K562 (cell line): ENCODE measurements at regions not wholly inside any gene's neighbourhood (a gene's known extent, or its start where the extent isn't known, plus 50 kb on each side); places are given as distances from the start of the nearest gene placed in this dataset.

Experiments used
- CHD2 ChIP-seq: IDR thresholded peaks from 2 replicates; pipeline ENCODE4 v1.6.1; 2011; ENCODE audit warnings: low read depth, low read length
- E2F6 ChIP-seq, 2 experiments: IDR thresholded peaks; 2 replicates each; pipeline ENCODE4 v1.6.1; 2011; ENCODE audit warnings: borderline replicate concordance in 1 of 2, control low read depth in 1 of 2, low read depth in 1 of 2, low read length in 1 of 2, mild to moderate bottlenecking in 1 of 2, mixed read lengths in 1 of 2, moderate library complexity in 1 of 2; ENCODE audit not compliant: insufficient read depth in 1 of 2, insufficient read length in 1 of 2, poor library complexity in 1 of 2, severe bottlenecking in 1 of 2; ENCODE audit errors: extremely low read depth in 1 of 2
- NR4A1 ChIP-seq, 2 experiments: fragments of 250-450 bp in 1 of 2; fragments of 450-650 bp in 1 of 2; sonication (Bioruptor Pico) in 1 of 2; IDR thresholded peaks; 2 replicates each; pipeline versions ENCODE4 v1.4.0 to v1.6.1; 2016 to 2020; ENCODE audit warnings: mild to moderate bottlenecking in 2 of 2, missing compliant biosample characterization in 1 of 2, missing genetic modification characterization in 1 of 2, moderate library complexity in 1 of 2
- PTRF ChIP-seq: fragments of 450-650 bp; IDR thresholded peaks from 2 replicates; pipeline ENCODE4 v1.6.1; 2016; ENCODE audit warnings: mild to moderate bottlenecking, missing genetic modification characterization, missing compliant biosample characterization
- TEAD1 ChIP-seq, 2 experiments: fragments of 450-650 bp in 1 of 2; sonication (generic) in 1 of 2; formaldehyde crosslinking; IDR thresholded peaks; 2 replicates each; pipeline versions ENCODE4 v1.4.0 to v1.8.0; 2020 to 2022; ENCODE audit warnings: mild to moderate bottlenecking in 2 of 2, missing genetic modification reagents in 1 of 2
- ZBTB40 ChIP-seq, 2 experiments: fragments of 450-650 bp in 1 of 2; sonication (generic) in 1 of 2; formaldehyde crosslinking in 1 of 2; IDR thresholded peaks; 2 replicates each; pipeline versions ENCODE4 v1.7.1 to v1.9.0; 2016 to 2022; ENCODE audit warnings: inconsistent platforms in 1 of 2, mild to moderate bottlenecking in 1 of 2, missing genetic modification reagents in 1 of 2
- ZNF133 ChIP-seq: fragments of 250-450 bp; sonication (Bioruptor Pico); IDR thresholded peaks from 2 replicates; pipeline ENCODE4 v1.4.0; 2020; ENCODE audit warnings: mild to moderate bottlenecking
- ZNF224 ChIP-seq: sonication (generic); formaldehyde crosslinking; IDR thresholded peaks from 2 replicates; pipeline ENCODE4 v1.8.0; 2022; ENCODE audit warnings: mild to moderate bottlenecking, missing genetic modification reagents
- ZNF24 ChIP-seq: fragments of 450-650 bp; IDR thresholded peaks from 2 replicates; pipeline ENCODE4 v1.6.1; 2016
- ZNF668 ChIP-seq: fragments of 250-450 bp; sonication (Bioruptor Pico); IDR thresholded peaks from 2 replicates; pipeline ENCODE4 v1.8.0; 2022; ENCODE audit warnings: mild to moderate bottlenecking, inconsistent platforms

- TF ChIP-seq ZBTB40 (IDR thresholded peaks at IDR 0.05) (no peak), ZBTB40 (CRISPR knock-in tag; IDR thresholded peaks at IDR 0.05) (no peak), ZNF668 (CRISPR knock-in tag) (no peak), ZNF224 (CRISPR knock-in tag) (no peak), ZNF133 (no peak), PTRF (no peak), E2F6 (IDR thresholded peaks at IDR 0.05; ENCODE audit: borderline replicate concordance in 1 of 2, extremely low read depth in 1 of 2, insufficient read depth in 1 of 2, insufficient read length in 1 of 2, low read depth in 1 of 2, low read length in 1 of 2, poor library complexity in 1 of 2, severe bottlenecking in 1 of 2) (no peak), ZNF24 (no peak), TEAD1 (CRISPR knock-in tag; IDR thresholded peaks at IDR 0.05) (no peak), NR4A1 (CRISPR knock-in tag; IDR thresholded peaks at IDR 0.05) (no peak), NR4A1 (tag; IDR thresholded peaks at IDR 0.05) (no peak), CHD2 (no peak)
These were observed 294.6 kb downstream of the TTLL7 start (continued) for GRCh38 chr1:83704350-83704749.
